CD4-positive, alpha-beta T cell (primary cell): ENCODE measurements at regions not wholly inside any gene's neighbourhood (a gene's known extent, or its start where the extent isn't known, plus 50 kb on each side); places are given as distances from the start of the nearest gene placed in this dataset.

Experiments used
- ATAC-seq: fragments of 200-7000 bp; cut with Tn5 transposase; one replicate; pipeline ENCODE4 v1.10.0; 2022; ENCODE audit warnings: mild to moderate bottlenecking; ENCODE audit not compliant: poor library complexity
- CTCF ChIA-PET: fragments of 350-600 bp; sonication (Branson Sonifier 250); formaldehyde crosslinking; loops from one replicate; lab custom pipeline; 2021; ENCODE audit warnings: antibody characterized with exemption, inconsistent platforms; lab: Charles Lee
- POLR2A ChIA-PET: fragments of 350-600 bp; sonication (Branson Sonifier 250); formaldehyde crosslinking; loops from one replicate; lab custom pipeline; 2021; ENCODE audit warnings: antibody characterized with exemption, inconsistent platforms; lab: Charles Lee
- DNase-seq, 14 experiments: peaks; one replicate each; pipeline ENCODE4 v3.0.0-alpha.2; 2013 to 2020; ENCODE audit warnings: mixed read lengths in 2 of 14
- H3K27ac ChIP-seq, 2 donors: one replicate each; pipeline versions ENCODE4 v1.5.1 to v1.7.0; 2013; ENCODE audit warnings: low read length in 2 of 2, low read depth in 1 of 2, mild to moderate bottlenecking in 1 of 2
- H3K27me3 ChIP-seq, 2 experiments: 1 replicate in 1 of 2; 2 replicates in 1 of 2; pipeline versions ENCODE4 v1.6.1 to v1.7.0; 2013; ENCODE audit warnings: low read length in 2 of 2, control low read depth in 1 of 2, mild to moderate bottlenecking in 1 of 2, moderate library complexity in 1 of 2; ENCODE audit not compliant: insufficient read depth in 2 of 2, control insufficient read depth in 1 of 2
- H3K36me3 ChIP-seq: one replicate; pipeline ENCODE4 v1.6.1; 2013; ENCODE audit warnings: low read length, control low read depth; ENCODE audit not compliant: insufficient read depth
- H3K4me1 ChIP-seq: one replicate; pipeline ENCODE4 v1.6.1; 2013; ENCODE audit warnings: low read length, control low read depth; ENCODE audit not compliant: insufficient read depth
- H3K4me3 ChIP-seq: one replicate; pipeline ENCODE4 v1.5.1; 2013; ENCODE audit warnings: mild to moderate bottlenecking, low read length, moderate library complexity
- H3K9me3 ChIP-seq, 2 experiments: 1 replicate in 1 of 2; 2 replicates in 1 of 2; pipeline versions ENCODE4 v1.6.1 to v1.7.0; 2013; ENCODE audit warnings: low read length in 2 of 2, mild to moderate bottlenecking in 2 of 2, control low read depth in 1 of 2, moderate library complexity in 1 of 2; ENCODE audit not compliant: control insufficient read depth in 1 of 2, insufficient read depth in 1 of 2
- H3K27ac Mint-ChIP-seq: one replicate; pipeline ENCODE4 v1.8.0; 2020; ENCODE audit warnings: mixed read lengths
- H3K27me3 Mint-ChIP-seq: one replicate; pipeline ENCODE4 v1.8.0; 2021; ENCODE audit warnings: mixed read lengths
- H3K36me3 Mint-ChIP-seq: one replicate; pipeline ENCODE4 v1.8.0; 2021; ENCODE audit warnings: low read depth, mixed read lengths
- H3K4me1 Mint-ChIP-seq: one replicate; pipeline ENCODE4 v1.8.0; 2021; ENCODE audit warnings: low read depth, mixed read lengths
- H3K4me3 Mint-ChIP-seq: one replicate; pipeline ENCODE4 v1.8.0; 2020; ENCODE audit warnings: mild to moderate bottlenecking, mixed read lengths
- H3K9me3 Mint-ChIP-seq: one replicate; pipeline ENCODE4 v1.8.0; 2020; ENCODE audit warnings: mixed read lengths
- CTCF ChIP-seq: fragments of 200-600 bp; IDR thresholded peaks from one replicate; pipeline ENCODE4 v1.8.0; 2022; ENCODE audit warnings: antibody characterized with exemption, mild to moderate bottlenecking
- intact Hi-C, 2 experiments: fragments of 100-400 bp; cut with DNase I in 1 of 2; cut with micrococcal nuclease in 1 of 2; formaldehyde crosslinking; loops; one replicate each; pipeline versions ENCODE4 v1.15.1 to v1.9.0; 2023 to 2025; cut with DNase I, micrococcal nuclease

- DNase-seq (no peak), ATAC-seq (no peak)
- H3K4me3 ChIP-seq, result no peak overlapping the region
- Mint-ChIP-seq H3K27ac (no peak overlapping the region), H3K4me1 (no peaks in the 10 kb centered on the region), H3K27me3 (peaks cover 29% of the 10 kb centered on the region), H3K9me3 (no peaks in the 10 kb centered on the region), H3K4me3 (no peak overlapping the region), H3K36me3 (no peaks in the 10 kb centered on the region)
- no peaks in the 10 kb centered on the region for H3K4me1 ChIP-seq
- H3K27ac ChIP-seq, result no peak overlapping the region
- H3K9me3 ChIP-seq, result no peaks in the 10 kb centered on the region
- TF ChIP-seq CTCF, result no peak
- peaks cover 0 to 3% of the 10 kb centered on the region in 2 experiments for H3K27me3 ChIP-seq
- CTCF ChIA-PET, result no interaction called here
- intact Hi-C loops, result no loop called here
- no peaks in the 10 kb centered on the region for H3K36me3 ChIP-seq
- POLR2A ChIA-PET, result no interaction called here
Measured at GRCh38 chr4:24640366-24640765, 56.0 kb upstream of the DHX15 start.

- Histone ChIP-seq H3K4me1 (no peaks in the 10 kb centered on the region), H3K36me3 (no peaks in the 10 kb centered on the region), H3K27ac (no peak overlapping the region), H3K9me3 (no peaks in the 10 kb centered on the region), H3K4me3 (no peak overlapping the region), H3K27me3 (peaks cover 2 to 3% of the 10 kb centered on the region in 2 experiments)
- Mint-ChIP-seq H3K4me3 (no peak overlapping the region), H3K27ac (no peak overlapping the region), H3K27me3 (peaks cover 34% of the 10 kb centered on the region), H3K9me3 (no peaks in the 10 kb centered on the region), H3K36me3 (no peaks in the 10 kb centered on the region), H3K4me1 (no peaks in the 10 kb centered on the region)
- DNase-seq (no peak), ATAC-seq (no peak)
- ChIA-PET POLR2A (no interaction called here), CTCF (no interaction called here)
- TF ChIP-seq CTCF, result no peak
- intact Hi-C loops, result no loop called here
Measured at GRCh38 chr4:24642981-24643547, 58.7 kb upstream of the DHX15 start.

- H3K4me3 ChIP-seq, result no peak overlapping the region
- no peak overlapping the region for H3K4me3 Mint-ChIP-seq
- CTCF ChIA-PET, result no interaction called here
- H3K36me3 ChIP-seq, result no peaks in the 10 kb centered on the region
- POLR2A ChIA-PET, result no interaction called here
- H3K36me3 Mint-ChIP-seq, result no peaks in the 10 kb centered on the region
- no peaks in the 10 kb centered on the region for H3K9me3 Mint-ChIP-seq
- H3K27ac ChIP-seq, result no peak overlapping the region
- DNase-seq, result no peak
- peaks cover 34% of the 10 kb centered on the region for H3K27me3 Mint-ChIP-seq
- ATAC-seq, result no peak
- H3K27me3 ChIP-seq, result peaks cover 2 to 3% of the 10 kb centered on the region in 2 experiments
- H3K4me1 Mint-ChIP-seq, result no peaks in the 10 kb centered on the region
- H3K27ac Mint-ChIP-seq, result no peak overlapping the region
- intact Hi-C loops, result no loop called here
- no peaks in the 10 kb centered on the region for H3K9me3 ChIP-seq
- no peak for TF ChIP-seq CTCF
- no peaks in the 10 kb centered on the region for H3K4me1 ChIP-seq
Measured at GRCh38 chr4:24643774-24644520, 59.6 kb upstream of the DHX15 start.
